ENCODE measurements at regions not wholly inside any gene's neighbourhood (a gene's known extent, or its start where the extent isn't known, plus 50 kb on each side); places are given as distances from the start of the nearest gene placed in this dataset.

GRCh38 chr9:80197661-80198060, 625.9 kb downstream of the TLE4 start:
- WGBS = 21% methylated on average over 1 of the region's 1 CpG
- Histone ChIP-seq H3K9me3 (no peaks in the 10 kb centered on the region), H3K27me3 (no peaks in the 10 kb centered on the region), H3K4me3 (no peak overlapping the region), H3K27ac (replicated peaks in 1 of 4) (no peak overlapping the region), H3K4me1 (no peaks in the 10 kb centered on the region), H3K36me3 (no peaks in the 10 kb centered on the region)
- TF ChIP-seq CTCF (IDR thresholded peaks at IDR 0.05) (no peak), EP300 (IDR thresholded peaks at IDR 0.05) (no peak), POLR2AphosphoS5 (IDR thresholded peaks at IDR 0.05) (no peak), POLR2A (IDR thresholded peaks at IDR 0.05; ENCODE audit: low read depth) (no peak)
- intact Hi-C loops (cut with DNase I) = no loop called here
- no peak for DNase-seq (ENCODE audit: extremely low spot score)

DNA sequence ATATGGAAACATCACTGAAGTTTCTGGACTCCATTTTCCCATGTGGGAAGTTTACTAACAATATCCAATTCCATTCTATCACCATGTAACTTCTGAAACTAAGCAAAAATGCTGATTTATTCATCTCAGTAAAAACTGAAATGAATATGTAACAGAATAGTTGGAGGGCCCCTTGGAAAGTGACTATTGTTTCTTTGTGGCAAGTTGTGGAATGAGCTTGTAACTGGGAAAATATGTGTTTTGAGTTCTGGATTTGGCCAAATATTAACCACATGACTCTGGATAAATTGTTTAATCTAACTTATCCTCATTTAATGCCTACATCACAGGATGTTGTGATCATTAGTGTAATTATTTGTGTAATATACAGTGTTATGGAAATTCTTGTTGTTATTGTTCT, 619.3 kb downstream of the TLE4 start:
- H3K36me3 ChIP-seq = no peaks in the 10 kb centered on the region
- intact Hi-C loops (cut with DNase I) = no loop called here
- no peaks in the 10 kb centered on the region for H3K9me3 ChIP-seq
- no peak for TF ChIP-seq POLR2AphosphoS5 (IDR thresholded peaks at IDR 0.05)
- no peak overlapping the region for H3K27ac ChIP-seq (replicated peaks in 1 of 4)
- DNase-seq (ENCODE audit: extremely low spot score) = no peak
- no peaks in the 10 kb centered on the region for H3K4me1 ChIP-seq
- no peaks in the 10 kb centered on the region for H3K27me3 ChIP-seq
- no peak overlapping the region for H3K4me3 ChIP-seq

DNA sequence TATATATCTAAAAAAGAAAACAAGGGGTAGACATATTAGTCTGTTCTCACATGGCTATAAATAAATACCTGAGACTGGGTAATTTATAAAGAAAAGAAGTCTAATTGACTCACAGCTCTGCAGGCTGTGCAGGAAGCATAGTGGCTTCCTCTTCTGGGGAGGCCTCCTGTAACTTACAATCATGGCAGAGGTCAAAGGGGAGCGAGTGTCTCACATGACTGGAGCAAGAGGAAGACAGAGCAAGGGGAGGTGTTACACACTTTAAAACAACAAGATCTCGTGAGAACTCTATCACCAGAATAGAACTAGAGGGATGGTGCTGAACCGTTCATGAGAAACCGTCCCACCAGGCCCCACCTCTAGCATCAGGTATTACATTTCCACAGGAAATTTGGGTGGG, 616.8 kb downstream of the TLE4 start:
- no peak overlapping the region for H3K27ac ChIP-seq (replicated peaks in 1 of 4)
- H3K27me3 ChIP-seq = no peaks in the 10 kb centered on the region
- H3K36me3 ChIP-seq = no peaks in the 10 kb centered on the region
- no peak overlapping the region for H3K4me3 ChIP-seq
- intact Hi-C loops (cut with DNase I) = no loop called here
- no peak for DNase-seq (ENCODE audit: extremely low spot score)
- H3K4me1 ChIP-seq = no peaks in the 10 kb centered on the region
- H3K9me3 ChIP-seq = no peaks in the 10 kb centered on the region
- 69% methylated on average over 4 of the region's 4 CpGs for WGBS
- TF ChIP-seq POLR2A (IDR thresholded peaks at IDR 0.05; ENCODE audit: low read depth) (no peak), POLR2AphosphoS5 (IDR thresholded peaks at IDR 0.05) (no peak), CTCF (IDR thresholded peaks at IDR 0.05) (no peak), EP300 (IDR thresholded peaks at IDR 0.05) (no peak)

GRCh38 chr9:80185112-80185738, 613.5 kb downstream of the TLE4 start:
- H3K4me3 ChIP-seq = no peak overlapping the region
- no peaks in the 10 kb centered on the region for H3K27me3 ChIP-seq
- TF ChIP-seq POLR2AphosphoS5 (IDR thresholded peaks at IDR 0.05) (no peak), EP300 (IDR thresholded peaks at IDR 0.05) (no peak), CTCF (IDR thresholded peaks at IDR 0.05) (no peak), POLR2A (IDR thresholded peaks at IDR 0.05; ENCODE audit: low read depth) (no peak)
- H3K4me1 ChIP-seq = no peaks in the 10 kb centered on the region
- H3K27ac ChIP-seq (replicated peaks in 1 of 4) = no peak overlapping the region
- no peaks in the 10 kb centered on the region for H3K36me3 ChIP-seq
- intact Hi-C loops (cut with DNase I) = no loop called here
- WGBS = 96% methylated on average over 9 of the region's 27 CpGs
- DNase-seq (ENCODE audit: extremely low spot score) = no peak
- peaks cover 0 to 6% (median 2%) of the 10 kb centered on the region in 4 donors for H3K9me3 ChIP-seq

DNA sequence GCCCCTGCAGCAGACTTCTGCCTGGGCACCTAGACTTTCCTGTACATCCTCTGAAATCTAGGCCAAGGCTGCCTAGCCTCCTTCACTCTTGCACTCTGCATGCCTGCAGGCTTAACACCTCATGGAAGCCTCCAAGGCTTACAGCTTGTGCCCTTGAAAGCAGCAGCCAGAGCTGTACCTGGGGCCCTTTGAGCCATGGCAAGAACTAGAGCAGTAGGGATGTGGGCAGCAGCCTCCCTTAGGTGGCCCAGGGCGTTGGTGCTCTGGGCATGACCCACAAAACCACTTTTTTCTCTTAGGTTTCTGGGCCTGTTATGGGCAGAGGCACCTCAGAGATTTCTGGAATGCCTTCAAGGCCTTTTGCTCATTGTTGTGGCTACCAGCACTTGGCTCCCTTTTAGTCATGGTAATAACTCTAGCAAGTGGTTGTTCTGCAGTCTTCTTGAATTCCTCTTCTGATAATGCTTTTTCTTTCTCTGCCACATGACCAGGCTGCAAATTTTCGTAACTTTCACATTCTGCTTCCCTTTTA, 606.2 kb downstream of the TLE4 start:
- 91% methylated on average over 2 of the region's 2 CpGs for WGBS
- Histone ChIP-seq H3K27ac (replicated peaks in 1 of 4) (no peak overlapping the region), H3K36me3 (no peaks in the 10 kb centered on the region), H3K4me3 (no peak overlapping the region), H3K4me1 (no peaks in the 10 kb centered on the region), H3K27me3 (no peaks in the 10 kb centered on the region), H3K9me3 (peaks cover 0 to 6% (median 2%) of the 10 kb centered on the region in 4 donors)
- intact Hi-C loops (cut with DNase I) = loop anchor here (10.0 kb wide), 1 partner anchor 603 kb away; the partner anchor contains the start of gene TLE4
- TF ChIP-seq CTCF (IDR thresholded peaks at IDR 0.05) (no peak), EP300 (IDR thresholded peaks at IDR 0.05) (no peak), POLR2A (IDR thresholded peaks at IDR 0.05; ENCODE audit: low read depth) (no peak), POLR2AphosphoS5 (IDR thresholded peaks at IDR 0.05) (no peak)
- DNase-seq (ENCODE audit: extremely low spot score) = no peak
